GM12865 (cell line): ENCODE measurements at regions not wholly inside any gene's neighbourhood (a gene's known extent, or its start where the extent isn't known, plus 50 kb on each side); places are given as distances from the start of the nearest gene placed in this dataset.

Experiments
- DNase-seq: peaks from one replicate; pipeline ENCODE4 v3.0.0; 2010; ENCODE audit warnings: low read depth
- H3K4me3 ChIP-seq: 2 replicates; pipeline ENCODE4 v1.5.1; 2011; ENCODE audit warnings: mild to moderate bottlenecking, low read depth, low read length, control low read depth
- TF ChIP-seq, protein P1 (sequence below): IDR thresholded peaks from 2 replicates; pipeline ENCODE4 v1.5.1; 2011; ENCODE audit warnings: low read length, control low read depth, low read depth, inconsistent platforms; ENCODE audit not compliant: insufficient read depth; ENCODE audit errors: missing control alignments

DNA sequence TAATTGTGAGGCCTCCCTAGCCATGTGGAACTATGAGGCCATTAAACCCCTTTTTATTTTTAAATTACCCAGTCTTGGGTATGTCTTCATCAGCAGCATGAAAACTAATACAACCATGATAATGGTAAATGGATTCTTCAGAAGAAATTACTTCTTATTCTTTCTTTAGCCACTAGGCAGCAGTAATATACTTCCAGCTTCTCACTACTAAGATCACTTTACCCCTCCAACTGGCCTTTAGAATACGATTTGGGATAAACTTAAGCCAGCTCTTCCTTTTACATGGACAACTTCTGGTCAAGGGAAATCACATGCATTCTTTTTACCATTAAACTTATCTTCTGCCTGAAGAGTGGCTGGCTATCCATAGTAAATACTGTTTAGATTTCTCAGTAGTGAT is 355.4 kb downstream of the MAN2A1 start:
- no peak overlapping the region for H3K4me3 ChIP-seq
- no peak for DNase-seq
- TF ChIP-seq, protein P1, sequence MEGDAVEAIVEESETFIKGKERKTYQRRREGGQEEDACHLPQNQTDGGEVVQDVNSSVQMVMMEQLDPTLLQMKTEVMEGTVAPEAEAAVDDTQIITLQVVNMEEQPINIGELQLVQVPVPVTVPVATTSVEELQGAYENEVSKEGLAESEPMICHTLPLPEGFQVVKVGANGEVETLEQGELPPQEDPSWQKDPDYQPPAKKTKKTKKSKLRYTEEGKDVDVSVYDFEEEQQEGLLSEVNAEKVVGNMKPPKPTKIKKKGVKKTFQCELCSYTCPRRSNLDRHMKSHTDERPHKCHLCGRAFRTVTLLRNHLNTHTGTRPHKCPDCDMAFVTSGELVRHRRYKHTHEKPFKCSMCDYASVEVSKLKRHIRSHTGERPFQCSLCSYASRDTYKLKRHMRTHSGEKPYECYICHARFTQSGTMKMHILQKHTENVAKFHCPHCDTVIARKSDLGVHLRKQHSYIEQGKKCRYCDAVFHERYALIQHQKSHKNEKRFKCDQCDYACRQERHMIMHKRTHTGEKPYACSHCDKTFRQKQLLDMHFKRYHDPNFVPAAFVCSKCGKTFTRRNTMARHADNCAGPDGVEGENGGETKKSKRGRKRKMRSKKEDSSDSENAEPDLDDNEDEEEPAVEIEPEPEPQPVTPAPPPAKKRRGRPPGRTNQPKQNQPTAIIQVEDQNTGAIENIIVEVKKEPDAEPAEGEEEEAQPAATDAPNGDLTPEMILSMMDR = no peak

DNA sequence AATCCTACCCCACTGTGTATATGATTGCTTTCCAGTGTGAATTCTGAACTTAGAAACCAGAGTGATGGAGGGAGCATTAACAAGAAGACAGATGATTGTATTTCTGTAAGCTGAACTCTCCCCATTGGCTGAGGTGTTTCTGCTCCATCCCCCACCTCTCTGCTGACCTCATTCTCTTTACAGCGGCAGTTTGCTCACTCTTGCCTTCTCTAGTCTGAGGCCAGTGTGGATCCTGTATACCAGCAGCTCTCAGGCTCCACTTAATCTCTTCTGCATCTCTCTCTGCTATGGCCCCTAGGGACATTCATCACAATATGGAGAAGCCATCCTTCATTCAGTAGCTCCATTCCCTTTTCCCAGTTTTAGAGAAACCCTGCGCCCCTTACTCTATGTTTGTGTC is 358.8 kb downstream of the MAN2A1 start:
- DNase-seq = no peak
- TF ChIP-seq, protein P1 = no peak
- no peak overlapping the region for H3K4me3 ChIP-seq

DNA sequence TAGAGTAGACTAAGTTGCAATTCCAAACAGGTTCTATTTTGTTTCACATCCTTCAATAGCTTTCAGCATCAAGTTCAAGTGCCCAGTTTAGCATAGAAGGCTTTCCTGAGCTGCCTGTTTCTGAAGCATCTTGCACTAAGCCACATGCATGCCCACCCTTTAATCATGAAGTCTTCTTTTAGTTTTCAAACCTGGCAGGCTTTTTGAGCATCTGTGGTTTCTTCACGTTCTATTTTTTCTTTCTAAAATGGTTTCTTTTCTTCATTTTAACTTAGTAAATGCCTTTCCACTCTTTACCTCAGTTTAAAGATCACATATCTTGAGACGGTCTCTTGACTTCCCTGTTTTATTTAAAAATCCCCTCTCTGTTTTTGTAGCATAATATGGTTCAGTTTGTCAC is 360.1 kb downstream of the MAN2A1 start:
- DNase-seq = no peak
- TF ChIP-seq, protein P1 = no peak
- H3K4me3 ChIP-seq = no peak overlapping the region

DNA sequence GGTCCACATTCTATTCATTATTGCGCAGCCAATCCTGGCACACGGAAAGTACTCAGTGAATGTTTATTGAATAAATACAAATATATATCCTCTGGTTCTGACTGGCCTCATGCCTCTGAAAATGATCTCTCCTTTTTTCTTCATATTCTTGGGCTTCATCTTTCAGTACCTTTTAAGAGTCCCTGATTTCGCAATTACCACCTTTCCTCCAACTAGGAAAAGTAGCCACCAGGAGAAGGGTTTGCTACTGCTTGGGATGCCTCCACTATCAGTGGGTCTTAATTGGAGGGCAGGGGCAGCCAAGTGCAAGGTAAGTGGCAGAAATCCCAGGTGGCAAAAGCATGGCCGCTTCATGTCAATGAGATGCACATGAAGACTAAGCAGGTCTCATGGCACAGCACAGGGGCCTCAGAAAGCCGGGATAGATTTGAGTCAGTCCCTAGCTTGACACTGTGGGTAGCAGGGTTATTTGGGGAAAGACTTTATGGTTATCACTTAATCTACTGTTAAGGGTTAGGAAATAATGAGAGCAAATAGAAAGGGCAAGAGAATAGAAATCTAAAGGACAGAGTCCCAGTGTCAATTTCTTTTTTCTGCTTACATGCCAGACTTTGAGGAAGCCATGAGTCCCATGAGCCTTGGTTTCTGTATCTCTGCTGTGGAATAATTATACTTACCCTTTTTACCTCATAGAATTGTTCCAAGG is 361.1 kb downstream of the MAN2A1 start:
- no peak overlapping the region for H3K4me3 ChIP-seq
- TF ChIP-seq, protein P1 = no peak
- no peak for DNase-seq

DNA sequence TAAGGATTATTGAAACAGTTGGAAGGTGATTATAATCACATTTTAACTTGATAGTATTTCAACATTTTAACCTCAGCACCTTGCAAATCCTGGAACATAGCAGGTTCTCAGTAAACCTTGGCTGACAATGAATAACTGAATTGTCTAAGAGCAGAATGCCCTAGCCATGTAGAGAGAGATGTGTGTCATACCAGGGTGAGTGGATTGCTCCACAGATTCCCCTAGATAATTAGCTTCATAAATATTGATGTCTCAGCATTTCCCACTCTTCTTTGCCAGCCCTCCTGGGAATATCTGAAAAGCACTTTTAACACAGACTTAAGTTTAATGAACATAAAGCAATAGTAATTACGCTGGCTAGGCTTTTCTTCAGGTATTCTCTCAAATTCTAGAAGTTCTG is 363.5 kb downstream of the MAN2A1 start:
- no peak overlapping the region for H3K4me3 ChIP-seq
- DNase-seq = no peak
- TF ChIP-seq, protein P1 = no peak

DNA sequence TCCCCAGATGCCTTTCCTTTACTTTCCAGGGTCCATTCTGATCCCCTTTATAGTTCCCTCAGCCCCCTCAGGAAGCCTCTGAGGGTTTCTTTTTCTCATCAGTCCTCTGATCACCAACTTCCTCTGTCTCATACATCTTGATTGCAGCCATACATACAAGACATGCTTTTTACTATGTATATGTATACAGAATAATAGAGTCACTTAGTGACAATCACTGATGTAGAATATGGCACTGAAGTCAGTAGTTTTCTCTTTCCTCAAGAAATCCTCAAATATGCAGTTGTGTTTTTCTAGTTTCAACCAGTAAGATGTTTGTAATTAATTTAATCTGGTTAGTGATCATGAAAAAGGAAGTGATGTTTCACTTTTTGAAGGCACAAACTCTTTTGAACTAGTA is 364.1 kb downstream of the MAN2A1 start:
- no peak for DNase-seq

More for the DNA sequence above, 364.1 kb downstream of the MAN2A1 start:
- TF ChIP-seq, protein P1 = no peak
- H3K4me3 ChIP-seq = no peak overlapping the region
